Activated naive CD8-positive, alpha-beta T cell treated with anti-CD3 and anti-CD28 coated beads for 36 hours (primary cell): ENCODE measurements at regions not wholly inside any gene's neighbourhood (a gene's known extent, or its start where the extent isn't known, plus 50 kb on each side); places are given as distances from the start of the nearest gene placed in this dataset.

Experiments
- DNase-seq: peaks from one replicate; pipeline ENCODE4 v3.0.0; 2021
- H3K27ac Mint-ChIP-seq: one replicate; pipeline ENCODE4 v1.8.0; 2022; ENCODE audit warnings: mild to moderate bottlenecking, moderate library complexity, mixed read lengths
- H3K27me3 Mint-ChIP-seq: one replicate; pipeline ENCODE4 v1.8.0; 2022; ENCODE audit warnings: mild to moderate bottlenecking, mixed read lengths
- H3K36me3 Mint-ChIP-seq: one replicate; pipeline ENCODE4 v1.8.0; 2021; ENCODE audit warnings: mild to moderate bottlenecking, mixed read lengths
- H3K4me1 Mint-ChIP-seq: one replicate; pipeline ENCODE4 v1.8.0; 2021; ENCODE audit warnings: mixed read lengths
- H3K4me3 Mint-ChIP-seq: one replicate; pipeline ENCODE4 v1.8.0; 2022; ENCODE audit warnings: mild to moderate bottlenecking, moderate library complexity, mixed read lengths
- H3K9me3 Mint-ChIP-seq: one replicate; pipeline ENCODE4 v1.8.0; 2022; ENCODE audit warnings: mixed read lengths

GRCh38 chr11:119970555-119971304 lies 167.2 kb downstream of the TRIM29 start:
- peaks cover 7% of the 10 kb centered on the region for H3K27me3 Mint-ChIP-seq
- H3K36me3 Mint-ChIP-seq = no peaks in the 10 kb centered on the region
- no peaks in the 10 kb centered on the region for H3K9me3 Mint-ChIP-seq
- no peak for DNase-seq
- no peaks in the 10 kb centered on the region for H3K4me1 Mint-ChIP-seq
- H3K27ac Mint-ChIP-seq = no peak overlapping the region
- H3K4me3 Mint-ChIP-seq = no peak overlapping the region

- no peak for DNase-seq
- Mint-ChIP-seq H3K27ac (no peak overlapping the region), H3K4me3 (no peak overlapping the region), H3K27me3 (peaks cover 6% of the 10 kb centered on the region), H3K4me1 (no peaks in the 10 kb centered on the region), H3K9me3 (no peaks in the 10 kb centered on the region), H3K36me3 (no peaks in the 10 kb centered on the region)
Measured at GRCh38 chr11:119964136-119965025, 173.5 kb downstream of the TRIM29 start.

- H3K27ac Mint-ChIP-seq = no peak overlapping the region
- H3K4me1 Mint-ChIP-seq = no peaks in the 10 kb centered on the region
- no peaks in the 10 kb centered on the region for H3K9me3 Mint-ChIP-seq
- DNase-seq = no peak
- no peaks in the 10 kb centered on the region for H3K36me3 Mint-ChIP-seq
- no peak overlapping the region for H3K4me3 Mint-ChIP-seq
- peaks cover 11% of the 10 kb centered on the region for H3K27me3 Mint-ChIP-seq
Measured at GRCh38 chr11:119957951-119958350, 180.0 kb downstream of the TRIM29 start.

GRCh38 chr11:119952441-119952840 lies 185.5 kb downstream of the TRIM29 start:
- no peak for DNase-seq
- Mint-ChIP-seq H3K4me3 (no peak overlapping the region), H3K36me3 (no peaks in the 10 kb centered on the region), H3K27ac (no peak overlapping the region), H3K4me1 (no peaks in the 10 kb centered on the region), H3K9me3 (no peaks in the 10 kb centered on the region), H3K27me3 (peaks cover 18% of the 10 kb centered on the region)

GRCh38 chr11:119943298-119943655 lies 194.6 kb downstream of the TRIM29 start:
- Mint-ChIP-seq H3K9me3 (no peaks in the 10 kb centered on the region), H3K27me3 (no peaks in the 10 kb centered on the region), H3K4me3 (no peak overlapping the region), H3K36me3 (no peaks in the 10 kb centered on the region), H3K4me1 (no peaks in the 10 kb centered on the region), H3K27ac (no peak overlapping the region)
- no peak for DNase-seq

- H3K4me1 Mint-ChIP-seq = no peaks in the 10 kb centered on the region
- no peak for DNase-seq
- no peaks in the 10 kb centered on the region for H3K27me3 Mint-ChIP-seq
- H3K36me3 Mint-ChIP-seq = no peaks in the 10 kb centered on the region
- H3K4me3 Mint-ChIP-seq = no peak overlapping the region
- H3K27ac Mint-ChIP-seq = no peak overlapping the region
- H3K9me3 Mint-ChIP-seq = no peaks in the 10 kb centered on the region
Measured at GRCh38 chr11:119942583-119943297, 195.2 kb downstream of the TRIM29 start.

GRCh38 chr11:119941636-119942411 lies 196.1 kb downstream of the TRIM29 start:
- Mint-ChIP-seq H3K4me1 (no peaks in the 10 kb centered on the region), H3K9me3 (no peaks in the 10 kb centered on the region), H3K36me3 (no peaks in the 10 kb centered on the region), H3K4me3 (no peak overlapping the region), H3K27ac (no peak overlapping the region), H3K27me3 (no peaks in the 10 kb centered on the region)
- no peak for DNase-seq

GRCh38 chr11:119941171-119941570 lies 196.7 kb downstream of the TRIM29 start:
- Mint-ChIP-seq H3K9me3 (no peaks in the 10 kb centered on the region), H3K4me1 (no peaks in the 10 kb centered on the region), H3K27ac (no peak overlapping the region), H3K4me3 (no peak overlapping the region), H3K36me3 (no peaks in the 10 kb centered on the region), H3K27me3 (peaks cover 4% of the 10 kb centered on the region)
- DNase-seq = no peak

GRCh38 chr11:119940401-119940976 lies 197.4 kb downstream of the TRIM29 start:
- no peak overlapping the region for H3K27ac Mint-ChIP-seq
- H3K4me3 Mint-ChIP-seq = no peak overlapping the region
- no peaks in the 10 kb centered on the region for H3K9me3 Mint-ChIP-seq
- H3K36me3 Mint-ChIP-seq = no peaks in the 10 kb centered on the region
- H3K4me1 Mint-ChIP-seq = no peaks in the 10 kb centered on the region
- H3K27me3 Mint-ChIP-seq = peaks cover 4% of the 10 kb centered on the region
- no peak for DNase-seq

GRCh38 chr11:119937412-119937811 lies 200.5 kb downstream of the TRIM29 start:
- no peak overlapping the region for H3K4me3 Mint-ChIP-seq
- H3K27me3 Mint-ChIP-seq = peaks cover 10% of the 10 kb centered on the region
- no peaks in the 10 kb centered on the region for H3K4me1 Mint-ChIP-seq
- no peaks in the 10 kb centered on the region for H3K9me3 Mint-ChIP-seq
- DNase-seq = no peak
- H3K36me3 Mint-ChIP-seq = no peaks in the 10 kb centered on the region
- no peak overlapping the region for H3K27ac Mint-ChIP-seq

- H3K4me3 Mint-ChIP-seq = no peak overlapping the region
- H3K36me3 Mint-ChIP-seq = no peaks in the 10 kb centered on the region
- H3K27me3 Mint-ChIP-seq = peaks cover 14% of the 10 kb centered on the region
- DNase-seq = no peak
- no peak overlapping the region for H3K27ac Mint-ChIP-seq
- no peaks in the 10 kb centered on the region for H3K9me3 Mint-ChIP-seq
- no peaks in the 10 kb centered on the region for H3K4me1 Mint-ChIP-seq
Measured at GRCh38 chr11:119936426-119936825, 201.5 kb downstream of the TRIM29 start.

GRCh38 chr11:119935349-119935925 lies 202.5 kb downstream of the TRIM29 start:
- no peak overlapping the region for H3K27ac Mint-ChIP-seq
- H3K4me3 Mint-ChIP-seq = no peak overlapping the region
- peaks cover 14% of the 10 kb centered on the region for H3K27me3 Mint-ChIP-seq
- no peak for DNase-seq
- no peaks in the 10 kb centered on the region for H3K4me1 Mint-ChIP-seq
- no peaks in the 10 kb centered on the region for H3K36me3 Mint-ChIP-seq
- no peaks in the 10 kb centered on the region for H3K9me3 Mint-ChIP-seq

GRCh38 chr11:119934866-119935265 lies 203.0 kb downstream of the TRIM29 start:
- H3K9me3 Mint-ChIP-seq = no peaks in the 10 kb centered on the region
- H3K4me3 Mint-ChIP-seq = no peak overlapping the region

GRCh38 chr11:119934267-119934666 lies 203.6 kb downstream of the TRIM29 start:
- no peak for DNase-seq
- no peaks in the 10 kb centered on the region for H3K9me3 Mint-ChIP-seq
- H3K36me3 Mint-ChIP-seq = no peaks in the 10 kb centered on the region
- H3K4me1 Mint-ChIP-seq = no peaks in the 10 kb centered on the region
- H3K4me3 Mint-ChIP-seq = no peak overlapping the region
- peaks cover 17% of the 10 kb centered on the region for H3K27me3 Mint-ChIP-seq
- no peak overlapping the region for H3K27ac Mint-ChIP-seq

More at GRCh38 chr11:119934866-119935265, 203.0 kb downstream of the TRIM29 start:
- Mint-ChIP-seq H3K27ac (no peak overlapping the region), H3K4me1 (no peaks in the 10 kb centered on the region), H3K27me3 (peaks cover 17% of the 10 kb centered on the region), H3K36me3 (no peaks in the 10 kb centered on the region)
- DNase-seq = no peak
